Right kidney (tissue), 1 donor: ENCODE measurements at regions not wholly inside any gene's neighbourhood (a gene's known extent, or its start where the extent isn't known, plus 50 kb on each side); places are given as distances from the start of the nearest gene placed in this dataset.

Source experiments
- DNase-seq: peaks from one replicate; pipeline ENCODE4 v3.0.0-alpha.2; 2016

DNA sequence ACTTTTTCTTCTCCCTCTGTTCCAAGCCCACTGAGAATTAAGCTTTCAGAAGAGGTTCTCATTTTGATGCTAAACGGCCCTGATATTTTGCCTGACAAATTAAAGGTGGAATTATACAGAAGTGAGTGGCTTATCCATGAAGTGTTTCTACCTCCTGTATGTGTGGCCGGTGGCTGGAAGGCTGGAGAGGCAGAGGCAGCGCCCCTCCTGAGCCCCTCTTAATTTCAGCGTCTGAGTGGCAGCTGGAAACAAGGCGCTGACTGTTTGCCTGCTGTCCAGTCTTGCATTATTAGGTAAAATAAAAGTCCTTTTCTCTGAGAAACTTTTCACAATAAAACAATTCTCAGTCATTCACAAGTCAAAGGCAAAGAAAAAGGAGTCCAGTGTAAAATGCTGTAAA is 685.7 kb downstream of the MCTP2 start:
- DNase-seq: no peak

DNA sequence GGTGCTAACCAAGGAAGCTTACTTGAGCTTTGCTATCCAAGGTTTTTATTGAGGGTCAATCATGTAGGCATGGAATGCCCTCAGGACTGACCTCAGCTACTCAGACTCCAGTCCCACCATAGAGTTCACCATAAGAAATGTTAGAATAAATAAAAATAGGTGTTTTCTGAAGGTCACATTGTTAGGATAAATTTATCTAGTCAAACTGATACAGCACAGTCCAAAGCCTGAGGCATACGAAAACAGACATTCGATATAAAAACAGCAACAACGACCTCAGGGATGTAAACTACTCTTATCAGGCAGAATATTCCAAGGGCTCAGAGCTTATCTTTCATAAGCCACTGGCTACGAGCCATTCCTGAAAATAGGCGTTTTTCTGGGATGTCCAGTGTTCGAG is 690.6 kb downstream of the MCTP2 start:
- DNase-seq: no peak

DNA sequence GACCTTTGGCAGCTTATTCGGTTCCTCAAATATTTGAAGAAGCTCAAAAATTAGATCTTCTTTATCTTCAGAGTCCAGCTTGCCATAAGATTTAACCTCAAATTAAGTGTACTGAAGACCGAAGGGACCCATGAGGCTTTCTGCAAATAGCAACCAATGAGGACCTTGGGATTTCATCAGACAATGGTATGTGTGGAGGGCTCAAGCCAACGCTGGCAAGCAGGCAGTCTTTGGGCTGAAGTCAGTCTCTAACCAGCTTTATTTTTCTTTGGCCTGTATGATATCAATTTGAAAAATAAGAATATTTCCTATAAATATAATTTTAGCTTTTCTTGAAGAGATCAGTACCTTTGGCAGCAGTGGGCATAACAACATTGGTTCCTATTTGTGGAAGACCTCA is 692.7 kb downstream of the MCTP2 start:
- no peak for DNase-seq

DNA sequence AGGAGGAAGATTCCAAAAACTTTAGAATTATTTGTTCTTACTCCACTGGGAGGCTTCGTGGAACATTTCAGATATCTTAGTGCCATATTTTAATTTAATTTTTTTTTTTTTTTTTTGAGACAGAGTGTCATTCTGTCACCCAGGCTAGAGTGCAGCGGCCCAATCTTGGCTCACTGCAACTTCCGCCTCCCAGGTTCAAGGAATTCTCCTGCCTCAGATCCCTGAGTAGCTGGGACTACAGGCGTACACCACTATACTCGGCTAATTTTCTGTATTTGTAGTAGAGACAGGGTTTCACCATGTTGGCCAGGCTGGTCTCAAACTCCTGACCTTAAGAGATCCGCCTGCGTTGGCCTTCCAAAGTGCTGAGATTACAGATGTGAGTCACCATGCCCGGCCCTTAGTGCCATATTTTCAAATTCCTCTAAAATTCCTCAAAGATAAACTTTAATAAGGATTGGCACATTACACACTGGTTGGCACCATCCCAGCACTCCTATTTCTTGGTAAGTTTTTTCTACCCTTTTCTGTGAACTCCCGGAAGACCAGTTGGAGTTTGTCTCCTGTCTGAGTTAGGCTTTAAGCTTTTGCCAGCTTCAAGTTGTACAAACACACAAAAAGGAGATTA is 693.7 kb downstream of the MCTP2 start:
- DNase-seq: no peak

DNA sequence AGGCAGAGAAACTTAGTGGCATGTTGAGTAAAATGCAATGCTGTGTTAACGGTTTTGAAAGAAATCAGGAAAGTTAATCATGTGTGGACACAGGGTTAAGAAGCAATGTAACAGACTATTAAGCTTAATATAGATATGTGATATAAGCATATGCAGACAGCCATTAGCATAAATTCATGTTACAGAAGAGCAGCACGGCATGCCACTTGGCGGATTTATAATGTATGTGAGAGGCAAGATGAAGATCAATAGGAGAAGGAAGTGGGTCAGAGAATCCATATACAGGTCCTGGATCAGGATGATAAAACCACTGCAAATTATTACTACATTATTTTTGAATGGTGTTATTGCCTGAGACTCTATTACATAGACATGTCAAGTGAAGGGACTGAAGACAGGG is 694.3 kb downstream of the MCTP2 start:
- DNase-seq: no peak

DNA sequence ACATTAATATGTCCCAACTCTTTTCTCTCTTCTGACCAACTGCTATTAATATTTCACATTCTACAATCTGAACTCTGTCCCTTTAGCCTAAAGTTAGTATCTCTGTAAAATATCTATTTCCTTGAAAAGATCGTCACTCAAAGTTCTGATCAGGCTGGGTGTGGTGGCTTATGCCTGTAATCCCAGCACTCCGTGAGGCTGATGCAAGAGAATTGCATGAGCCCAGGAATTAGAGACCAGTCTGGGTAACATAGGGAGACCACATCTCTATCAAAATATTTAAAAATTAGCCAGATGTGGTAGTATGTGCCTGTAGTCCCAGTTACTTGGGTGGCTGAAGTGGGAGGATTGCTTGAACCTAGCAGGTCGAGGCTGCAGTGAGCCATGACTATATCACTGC is 695.6 kb downstream of the MCTP2 start:
- no peak for DNase-seq

DNA sequence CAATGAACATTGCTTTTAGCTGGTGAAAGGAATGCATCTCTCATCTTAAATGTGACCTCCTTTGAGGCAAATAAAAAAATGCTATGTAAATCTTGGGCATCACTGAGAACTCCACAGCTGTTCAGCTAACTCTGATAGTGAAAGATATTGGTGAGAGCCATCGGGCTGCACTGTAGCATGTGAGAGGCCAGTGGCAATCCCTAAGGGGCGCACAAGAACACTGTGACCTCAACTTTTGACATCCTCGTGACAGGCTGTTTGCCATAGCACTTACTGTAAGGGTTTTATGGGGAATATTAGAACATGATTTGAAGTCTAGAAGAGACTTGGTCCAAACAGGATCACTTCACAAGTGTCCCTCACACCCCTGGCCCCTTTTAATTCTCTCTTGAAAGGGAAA is 697.9 kb downstream of the MCTP2 start:
- no peak for DNase-seq

DNA sequence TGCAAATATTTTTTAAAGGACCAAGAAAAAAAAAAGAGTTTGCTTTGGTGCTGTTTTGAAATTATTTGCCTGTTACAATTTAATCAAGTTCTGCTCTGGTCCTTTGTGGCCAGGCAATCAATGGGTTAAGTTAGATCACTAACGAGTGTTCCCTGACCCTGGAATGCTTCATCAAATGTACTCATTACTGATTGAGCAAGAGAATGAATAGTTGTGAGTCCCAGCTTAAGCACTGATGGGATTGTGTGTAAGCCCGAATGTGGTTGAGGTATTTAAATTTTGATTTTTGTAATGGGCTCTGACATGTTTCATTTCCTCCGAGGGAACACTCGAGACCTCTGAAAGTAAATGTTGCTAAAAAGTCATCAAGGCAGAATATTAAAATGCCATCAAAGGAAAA is 699.1 kb downstream of the MCTP2 start:
- no peak for DNase-seq

DNA sequence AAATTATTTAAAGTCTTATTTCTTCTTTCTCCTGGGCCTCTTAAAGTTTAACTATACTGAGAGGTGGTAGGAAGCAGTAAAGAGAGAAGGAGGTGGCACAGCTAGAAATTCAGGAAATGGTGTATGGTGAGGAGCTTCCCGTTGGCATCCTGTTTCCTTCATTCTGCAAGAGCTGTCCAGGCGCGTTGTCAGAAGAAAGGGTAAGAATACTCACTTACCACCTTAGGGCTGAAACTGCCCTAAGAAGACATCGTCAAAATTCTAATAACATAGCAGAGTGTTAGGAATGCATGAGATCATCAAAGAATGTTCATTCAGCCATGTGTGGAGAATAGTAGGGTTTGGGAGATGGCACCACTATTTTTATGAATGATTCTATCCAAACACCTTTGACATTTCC is 699.6 kb downstream of the MCTP2 start:
- no peak for DNase-seq

DNA sequence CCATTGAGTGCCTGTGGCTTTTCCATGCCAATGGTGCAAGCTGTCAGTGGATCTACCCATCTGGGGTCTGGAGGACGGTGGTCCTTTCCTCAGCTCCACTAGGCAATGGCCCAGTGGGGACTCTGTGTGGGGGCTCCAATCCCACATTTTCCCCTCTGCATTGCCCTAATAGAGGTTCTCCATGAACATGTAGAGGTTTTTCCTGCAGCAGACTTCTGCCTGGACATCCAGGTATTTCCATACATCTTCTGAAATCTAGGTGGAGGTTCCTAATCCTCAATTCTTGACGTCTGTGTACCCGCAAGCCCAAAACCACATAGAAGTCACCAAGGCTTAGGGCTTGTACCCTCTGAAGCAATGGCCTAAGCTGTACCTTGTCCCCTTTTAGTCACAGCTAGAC is 703.1 kb downstream of the MCTP2 start:
- DNase-seq: no peak

DNA sequence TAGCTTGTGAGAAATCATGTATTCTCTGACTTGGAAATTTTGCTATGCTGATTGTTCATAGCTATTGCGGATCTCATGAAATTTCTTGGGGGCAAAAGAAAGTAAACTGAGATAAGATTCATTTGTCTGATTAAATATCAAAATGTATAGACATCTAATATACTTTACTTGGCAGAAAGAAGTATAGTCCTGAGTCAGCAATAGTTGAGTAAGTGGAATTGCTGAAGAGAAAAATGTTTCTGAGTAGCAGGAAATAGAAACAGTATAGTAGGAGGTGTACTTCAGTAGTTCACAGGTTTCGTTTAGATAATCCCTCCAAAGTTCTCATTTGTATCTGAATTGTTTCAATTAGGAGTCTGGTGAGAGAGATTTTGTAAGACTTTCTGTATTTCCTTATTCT is 705.9 kb downstream of the MCTP2 start:
- no peak for DNase-seq

DNA sequence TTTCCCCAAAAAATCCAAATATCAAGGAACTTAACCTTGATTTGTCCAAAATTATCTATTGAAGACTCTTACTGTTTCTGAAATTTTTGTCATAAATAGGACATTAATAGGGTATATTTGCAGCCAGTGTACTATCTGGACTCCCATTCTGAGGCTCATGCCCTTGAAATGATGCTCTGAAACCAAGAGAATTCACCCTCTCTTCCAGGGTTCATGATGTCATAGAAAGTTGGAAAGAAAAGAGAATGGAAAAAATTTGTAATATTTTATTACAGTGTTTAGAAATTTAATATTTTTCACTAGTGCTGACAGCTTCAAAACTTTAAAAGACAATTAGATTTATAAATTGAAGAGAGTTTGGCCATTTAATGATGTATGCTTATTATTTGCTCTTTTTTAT is 712.5 kb downstream of the MCTP2 start:
- no peak for DNase-seq

DNA sequence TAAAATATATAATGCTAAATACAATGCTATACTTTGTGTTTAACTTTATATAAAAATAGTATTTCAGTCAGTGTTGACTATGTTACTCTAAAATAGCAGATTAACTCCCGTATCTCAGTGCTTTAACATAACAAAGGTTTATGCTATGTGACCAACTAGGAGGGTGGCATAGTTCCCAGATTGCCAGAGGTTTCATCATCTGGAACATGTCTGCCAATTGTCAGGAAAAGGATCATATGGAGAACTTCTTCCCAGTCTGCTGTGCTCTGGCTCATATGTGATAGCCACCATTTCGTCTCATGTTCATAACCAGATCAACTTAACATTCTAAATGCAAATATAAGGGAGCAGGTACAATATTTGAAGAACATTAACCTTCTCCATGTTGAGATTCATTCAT is 720.2 kb downstream of the MCTP2 start:
- no peak for DNase-seq

DNA sequence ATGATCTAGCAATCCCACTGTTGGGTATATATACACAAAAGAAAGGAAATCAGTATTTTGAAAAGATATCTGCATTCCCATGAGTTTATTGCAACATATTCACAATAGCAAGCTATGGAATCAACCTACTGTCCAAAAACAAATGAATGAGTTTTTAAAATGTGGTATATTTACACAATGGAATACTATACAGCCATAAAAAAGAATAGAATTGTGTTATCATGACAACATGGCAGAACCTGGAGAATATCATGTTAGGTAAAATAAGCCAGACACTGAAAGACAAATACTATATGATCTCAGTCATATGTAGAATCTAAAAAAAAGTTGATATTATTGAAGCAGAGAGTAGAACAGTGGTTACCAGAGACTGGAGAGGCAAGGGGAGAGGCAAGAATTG is 732.6 kb downstream of the MCTP2 start:
- no peak for DNase-seq

DNA sequence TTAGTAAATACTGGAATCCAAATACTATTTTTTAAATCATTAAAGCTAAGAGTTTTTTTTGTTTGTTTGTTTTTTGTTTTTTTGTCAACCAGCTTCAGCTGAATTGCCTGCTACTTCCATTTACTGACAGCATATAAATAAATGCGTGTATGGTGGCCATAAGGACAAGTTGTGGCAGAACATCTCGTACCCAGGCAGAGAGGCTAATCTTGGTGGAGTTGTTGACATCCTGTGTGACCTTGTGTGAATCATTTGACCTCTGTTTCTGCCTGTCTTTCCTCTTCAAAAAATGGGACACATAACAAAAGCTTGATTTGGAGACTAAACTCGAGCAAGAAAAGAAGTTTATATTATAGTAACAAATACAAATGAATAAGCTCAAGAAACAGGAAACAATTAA is 734.2 kb downstream of the MCTP2 start:
- DNase-seq: no peak

DNA sequence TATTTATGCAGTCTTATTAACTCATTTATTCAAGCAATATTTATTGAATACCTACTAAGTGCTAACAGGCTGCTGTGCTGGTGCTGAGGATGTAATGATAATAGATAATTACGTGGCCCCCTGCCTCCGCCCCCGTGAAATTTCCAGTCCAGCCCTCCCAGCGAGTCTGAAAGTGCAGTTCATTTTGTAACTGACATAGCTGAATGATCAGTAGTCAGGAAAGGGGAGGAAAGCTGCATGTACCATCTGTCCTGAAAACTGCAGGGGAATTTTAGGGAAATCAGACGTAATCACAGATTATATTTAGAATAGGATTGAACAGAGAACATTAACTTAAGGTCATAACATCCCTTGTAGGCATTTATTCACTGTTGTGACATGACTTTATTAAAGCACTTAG is 736.8 kb downstream of the MCTP2 start:
- no peak for DNase-seq

DNA sequence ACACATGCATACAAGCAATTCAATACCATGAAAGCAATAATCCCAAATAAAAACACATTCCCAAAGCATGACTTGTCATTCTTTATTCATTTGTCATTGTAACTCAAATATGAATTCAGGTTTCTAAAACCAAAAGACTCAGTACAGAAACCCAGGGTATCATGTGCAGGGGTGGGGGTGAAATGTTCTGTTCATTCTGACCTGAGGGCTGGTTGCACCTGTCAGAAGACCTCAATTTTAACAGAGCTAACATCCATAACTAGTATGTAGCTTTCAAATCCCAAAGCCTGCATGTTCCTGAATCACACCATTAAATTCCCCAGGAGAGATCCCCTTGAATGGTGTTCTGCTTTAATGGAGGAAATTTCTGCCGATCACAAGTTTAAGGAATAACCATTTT is 738.7 kb downstream of the MCTP2 start:
- DNase-seq: no peak

DNA sequence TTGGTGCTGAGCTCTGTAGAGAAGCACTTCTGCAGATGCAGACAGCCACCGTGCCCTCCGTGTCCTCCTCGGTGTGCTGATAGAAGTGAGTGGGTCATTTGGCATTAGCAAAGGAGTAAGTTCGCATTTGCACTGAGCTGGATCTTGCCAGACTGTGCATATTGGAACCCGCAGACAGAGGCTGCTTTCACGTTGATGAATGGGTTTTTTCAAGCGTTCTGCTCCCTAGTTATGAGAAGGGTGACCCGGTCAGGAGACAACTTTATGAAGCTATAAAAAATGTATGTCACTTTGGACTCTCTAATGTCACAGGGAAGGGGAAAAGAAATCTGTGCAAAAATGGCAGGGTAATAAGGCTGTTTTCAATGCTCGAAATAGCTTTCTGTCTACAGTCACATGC is 739.4 kb downstream of the MCTP2 start:
- DNase-seq: peak; percentile 39

DNA sequence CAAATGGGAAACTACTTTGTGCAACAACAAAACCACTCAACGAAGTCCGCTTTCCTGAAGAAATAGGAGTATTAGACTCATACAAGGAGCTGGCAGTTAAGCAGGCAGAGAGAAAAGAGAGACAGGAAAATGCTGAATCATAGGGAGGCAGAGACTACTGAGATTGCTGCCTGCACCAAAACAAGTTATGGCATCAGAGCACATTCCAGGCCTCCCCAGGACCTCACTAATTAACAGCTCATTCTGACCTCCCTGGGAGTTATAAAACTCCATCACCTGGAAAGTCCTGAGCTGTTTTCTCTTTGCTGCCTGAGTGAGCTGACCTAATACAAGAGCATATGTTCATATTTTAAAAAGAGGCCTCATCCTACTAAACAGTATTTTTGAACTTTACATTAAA is 741.0 kb downstream of the MCTP2 start:
- no peak for DNase-seq

DNA sequence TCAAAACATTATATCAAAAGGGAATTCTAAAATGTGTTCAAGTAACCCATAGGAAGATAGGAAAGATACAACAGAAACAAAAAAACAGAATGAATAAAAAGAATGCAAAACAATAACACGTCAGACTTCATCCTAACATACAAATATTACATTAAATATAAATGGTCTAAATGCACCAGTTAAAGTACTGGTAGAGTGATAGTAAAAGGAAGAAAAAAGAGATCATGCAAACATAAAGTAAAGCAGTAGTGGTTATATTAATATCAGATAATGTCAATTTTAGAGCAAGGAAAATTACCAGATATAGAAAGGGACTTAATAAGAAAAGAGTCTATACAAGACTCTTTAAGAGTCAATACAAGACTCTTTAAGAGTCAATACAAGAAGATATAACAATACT is 755.7 kb downstream of the MCTP2 start:
- DNase-seq: no peak

DNA sequence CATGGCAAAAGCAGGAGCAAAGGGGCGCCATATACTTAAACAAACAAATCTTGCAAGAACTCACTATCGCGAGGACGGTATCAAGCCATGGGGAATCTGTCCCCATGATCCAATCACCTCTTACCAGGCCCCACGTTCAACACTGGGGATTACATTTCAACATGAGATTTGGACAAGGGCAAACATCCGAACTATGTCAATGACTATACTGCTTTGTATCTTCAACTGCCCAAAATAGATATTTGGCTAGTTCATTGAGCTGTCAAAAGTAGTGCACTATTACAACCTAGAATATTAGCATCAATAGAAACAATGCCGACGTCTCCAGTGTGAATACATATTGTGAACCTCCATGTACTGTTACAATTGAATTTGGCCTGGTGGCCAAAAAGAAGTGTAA is 760.4 kb downstream of the MCTP2 start:
- no peak for DNase-seq

DNA sequence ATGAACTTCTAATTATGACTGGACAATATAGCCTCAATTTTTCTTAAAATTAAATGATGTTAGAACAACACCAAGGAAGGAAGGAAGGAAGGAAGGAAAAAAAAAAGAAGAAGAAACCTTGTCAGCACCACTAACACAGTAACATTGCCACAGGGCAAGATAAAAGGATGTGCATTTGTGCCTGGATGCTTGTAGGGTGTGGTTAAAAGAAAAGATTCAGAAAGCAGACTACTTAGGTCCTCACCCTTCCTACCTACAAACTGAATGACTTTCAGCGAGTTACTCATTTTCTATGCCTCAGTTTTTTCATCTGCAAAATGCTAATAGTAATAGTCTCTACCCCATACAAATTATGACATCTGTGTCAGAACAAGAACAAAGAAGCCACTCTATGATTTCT is 778.3 kb downstream of the MCTP2 start:
- DNase-seq: no peak

DNA sequence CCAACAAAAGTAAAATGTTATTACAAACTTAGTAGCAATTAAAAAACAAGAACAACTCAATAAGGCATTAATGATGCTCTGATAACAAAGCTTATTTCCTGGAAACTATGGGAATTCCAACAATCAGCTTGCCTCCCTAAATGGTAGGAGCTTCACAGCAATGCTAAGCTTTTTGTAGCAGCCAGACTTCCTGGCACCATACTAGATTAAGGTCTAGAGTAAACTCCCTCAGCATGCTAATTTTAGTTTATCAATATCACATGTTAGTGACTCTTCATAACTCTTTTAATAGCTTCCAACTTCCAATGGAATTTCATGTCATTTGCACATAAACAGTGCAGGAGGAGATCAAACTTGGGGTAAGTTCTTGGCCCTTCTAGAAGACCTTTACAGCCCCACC is 782.0 kb downstream of the MCTP2 start:
- DNase-seq: no peak

DNA sequence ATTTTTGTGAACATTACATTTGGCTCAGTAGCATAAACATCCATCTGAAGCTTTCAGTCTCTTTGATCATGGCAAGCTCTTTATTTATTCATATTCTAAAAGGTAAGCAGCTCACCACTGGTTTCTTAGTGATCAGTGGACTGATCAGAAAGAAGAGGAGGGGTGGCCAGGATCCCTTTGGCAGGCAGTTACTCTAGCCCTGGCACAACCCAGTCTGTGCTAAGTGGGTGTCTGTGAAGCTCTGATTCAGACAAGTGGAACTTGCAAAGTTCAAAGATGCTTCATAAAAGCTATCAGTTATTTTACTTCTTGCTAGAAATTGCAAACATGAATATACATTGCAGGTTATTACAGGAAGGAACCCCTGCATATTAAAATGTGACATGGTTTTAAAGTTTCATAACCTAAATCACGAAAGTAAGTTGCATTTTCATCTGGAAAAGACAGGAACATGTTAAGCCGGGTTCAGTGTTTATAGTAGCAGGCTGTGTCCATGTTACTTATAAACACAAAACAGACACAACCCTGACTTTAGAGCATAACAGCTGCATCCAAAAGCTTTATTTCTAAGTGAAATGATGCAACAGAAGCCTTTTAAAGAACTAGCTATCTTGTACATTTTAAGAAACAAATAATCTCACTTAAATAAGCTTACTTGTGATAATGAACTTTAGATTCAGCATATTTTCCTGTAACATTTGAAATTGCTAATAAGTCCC is 785.3 kb downstream of the MCTP2 start:
- no peak for DNase-seq
